ENCODE measurements at regions not wholly inside any gene's neighbourhood (a gene's known extent, or its start where the extent isn't known, plus 50 kb on each side); places are given as distances from the start of the nearest gene placed in this dataset.

- Histone ChIP-seq H3K36me3 (replicated peaks in 1 of 2; ENCODE audit: insufficient read depth in 1 of 2, low read depth in 2 of 2) (no peaks in the 10 kb centered on the region), H3K27ac (no peak overlapping the region), H3K4me1 (no peaks in the 10 kb centered on the region), H3K9me3 (no peaks in the 10 kb centered on the region), H3K4me3 (no peak overlapping the region), H3K27me3 (no peaks in the 10 kb centered on the region)
- ATAC-seq (no peak), DNase-seq (no peak)
- intact Hi-C loops (cut with DNase I), result no loop called here
- no peak for TF ChIP-seq CTCF (IDR thresholded peaks at IDR 0.05)
- TF ChIP-seq POLR2A (IDR thresholded peaks at IDR 0.05), result no peak
- WGBS, 2 donors, result 63 to 68% methylated on average over 4 of the region's 4 CpGs
These were observed 100.2 kb downstream of the THBS2 start for GRCh38 chr6:169153401-169153800.

- no peak overlapping the region for H3K27ac ChIP-seq
- TF ChIP-seq POLR2A (IDR thresholded peaks at IDR 0.05) (no peak), CTCF (IDR thresholded peaks at IDR 0.05) (no peak)
- ATAC-seq, result no peak
- no peak for DNase-seq
- no peaks in the 10 kb centered on the region for H3K9me3 ChIP-seq
- intact Hi-C loops (cut with DNase I), result no loop called here
- H3K4me1 ChIP-seq, result no peaks in the 10 kb centered on the region
- no peak overlapping the region for H3K4me3 ChIP-seq
- H3K27me3 ChIP-seq, result no peaks in the 10 kb centered on the region
- H3K36me3 ChIP-seq (replicated peaks in 1 of 2; ENCODE audit: insufficient read depth in 1 of 2, low read depth in 2 of 2), result no peaks in the 10 kb centered on the region
- WGBS, 2 donors, result 50 to 62% methylated on average over 2 of the region's 2 CpGs
These were observed 107.1 kb downstream of the THBS2 start for GRCh38 chr6:169146521-169146920.

DNA sequence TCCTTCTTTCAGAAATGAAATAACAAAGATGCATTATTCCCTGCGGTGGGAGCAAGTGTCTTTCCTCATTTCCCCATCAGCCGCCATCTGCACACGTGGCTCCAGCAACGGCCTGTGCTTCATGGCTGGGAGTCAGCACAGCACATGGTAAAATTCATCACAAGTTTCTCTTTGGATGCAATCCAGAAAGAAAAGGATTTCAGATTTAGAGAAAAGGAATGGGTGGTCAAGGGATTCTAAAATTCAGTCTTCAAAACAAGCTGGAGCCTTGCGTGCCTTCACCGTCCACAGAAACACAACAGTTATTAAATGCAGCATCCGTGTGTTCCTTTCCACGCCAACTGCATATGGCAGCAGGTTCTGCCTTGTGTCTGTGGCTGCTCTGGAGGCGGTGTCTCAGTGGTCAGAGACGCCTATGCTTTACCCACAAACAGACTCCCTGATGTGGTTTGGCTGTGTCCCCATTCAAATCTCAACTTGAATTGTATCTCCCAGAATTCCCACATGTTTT, 107.6 kb downstream of the THBS2 start:
- DNase-seq (peak in 1 of 4 donors; percentile 29), ATAC-seq (no peak)
- no peaks in the 10 kb centered on the region for H3K4me1 ChIP-seq
- H3K4me3 ChIP-seq, result no peak overlapping the region
- TF ChIP-seq CTCF (IDR thresholded peaks at IDR 0.05), result no peak
- TF ChIP-seq POLR2A (IDR thresholded peaks at IDR 0.05), result no peak
- no peaks in the 10 kb centered on the region for H3K36me3 ChIP-seq (replicated peaks in 1 of 2; ENCODE audit: insufficient read depth in 1 of 2, low read depth in 2 of 2)
- H3K27me3 ChIP-seq, result no peaks in the 10 kb centered on the region
- no peaks in the 10 kb centered on the region for H3K9me3 ChIP-seq
- intact Hi-C loops (cut with DNase I), result no loop called here
- WGBS, 2 donors, result 63 to 70% methylated on average over 10 of the region's 10 CpGs
- H3K27ac ChIP-seq, result no peak overlapping the region

GRCh38 chr6:169145496-169145895, 108.2 kb downstream of the THBS2 start:
- no peak for TF ChIP-seq CTCF (IDR thresholded peaks at IDR 0.05)
- no peak for TF ChIP-seq POLR2A (IDR thresholded peaks at IDR 0.05)
- Histone ChIP-seq H3K36me3 (replicated peaks in 1 of 2; ENCODE audit: insufficient read depth in 1 of 2, low read depth in 2 of 2) (no peaks in the 10 kb centered on the region), H3K4me1 (no peaks in the 10 kb centered on the region), H3K27me3 (no peaks in the 10 kb centered on the region), H3K27ac (no peak overlapping the region), H3K9me3 (no peaks in the 10 kb centered on the region), H3K4me3 (no peak overlapping the region)
- intact Hi-C loops (cut with DNase I), result no loop called here
- WGBS, 2 donors, result 55 to 58% methylated on average over 6 of the region's 6 CpGs
- ATAC-seq (no peak), DNase-seq (no peak)

GRCh38 chr6:169144356-169144755, 109.3 kb downstream of the THBS2 start:
- no peak for TF ChIP-seq CTCF (IDR thresholded peaks at IDR 0.05)
- TF ChIP-seq POLR2A (IDR thresholded peaks at IDR 0.05), result no peak
- Histone ChIP-seq H3K4me1 (no peaks in the 10 kb centered on the region), H3K36me3 (replicated peaks in 1 of 2; ENCODE audit: insufficient read depth in 1 of 2, low read depth in 2 of 2) (no peaks in the 10 kb centered on the region), H3K27ac (no peak overlapping the region), H3K4me3 (no peak overlapping the region), H3K27me3 (no peaks in the 10 kb centered on the region), H3K9me3 (no peaks in the 10 kb centered on the region)
- intact Hi-C loops (cut with DNase I), result no loop called here
- 65 to 74% methylated on average over 2 of the region's 2 CpGs for WGBS, 2 donors
- ATAC-seq (no peak), DNase-seq (no peak)

Data from body of pancreas (tissue), 4 donors.